ENCODE measurements at regions not wholly inside any gene's neighbourhood (a gene's known extent, or its start where the extent isn't known, plus 50 kb on each side); places are given as distances from the start of the nearest gene placed in this dataset.

- H3K79me2 ChIP-seq (ENCODE audit: insufficient read depth, low read length): no peaks in the 10 kb centered on the region
These were observed 610.0 kb downstream of the TAF11L14 start for GRCh38 chr5:18244309-18244708.

GRCh38 chr5:18252559-18252958 lies 618.3 kb downstream of the TAF11L14 start:
- no peak overlapping the region for H3K4me3 Mint-ChIP-seq
- H3K27ac ChIP-seq (ENCODE audit: low read depth in 1 of 2, low read length in 2 of 2): no peak overlapping the region
- no peak for TF ChIP-seq CTCF (IDR thresholded peaks at IDR 0.05)
- whole genome bisulfite sequencing (ENCODE audit: insufficient coverage): 100% methylated on average over 2 of the region's 3 CpGs
- H3K36me3 Mint-ChIP-seq: no peaks in the 10 kb centered on the region
- peaks cover 11 to 39% (median 22%) of the 10 kb centered on the region in 7 donors for H3K9me3 Mint-ChIP-seq
- no peaks in the 10 kb centered on the region for H3K36me3 ChIP-seq (replicated peaks in 1 of 2; ENCODE audit: control insufficient read depth in 1 of 2, insufficient read depth in 2 of 2, low read length in 2 of 2)
- H3K79me2 ChIP-seq (ENCODE audit: insufficient read depth, low read length): no peaks in the 10 kb centered on the region
- H3K27ac Mint-ChIP-seq: no peak overlapping the region
- DNase-seq: no peak
- no peak overlapping the region for H3K9ac ChIP-seq (ENCODE audit: insufficient read depth, low read length, poor library complexity, severe bottlenecking)
- H3K4me2 ChIP-seq (replicated peaks; ENCODE audit: extremely low read depth, low read length, poor library complexity, severe bottlenecking): no peak overlapping the region
- no peak overlapping the region for H2AFZ ChIP-seq (ENCODE audit: insufficient read depth, low read depth, low read length, poor library complexity, severe bottlenecking)
- no peaks in the 10 kb centered on the region for H3K27me3 ChIP-seq (ENCODE audit: control insufficient read depth in 2 of 2, insufficient read depth in 2 of 2, low read length in 2 of 2)
- no peak overlapping the region for H3K4me3 ChIP-seq (replicated peaks in 1 of 3; ENCODE audit: low read depth in 2 of 3, low read length in 3 of 3)
- no peaks in the 10 kb centered on the region for H3K4me1 ChIP-seq (ENCODE audit: control insufficient read depth in 1 of 2, insufficient read depth in 2 of 2, low read length in 2 of 2)
- intact Hi-C loops (cut with micrococcal nuclease): no loop called here
- H3K27me3 Mint-ChIP-seq (ENCODE audit: low read depth in 3 of 3): peaks cover 0 to 2% (median 1%) of the 10 kb centered on the region in 3 donors
- no peaks in the 10 kb centered on the region for H3K4me1 Mint-ChIP-seq
- H4K20me1 ChIP-seq (ENCODE audit: insufficient read depth, low read length): no peaks in the 10 kb centered on the region
- peaks cover 21 to 25% of the 10 kb centered on the region in 2 donors for H3K9me3 ChIP-seq (replicated peaks in 1 of 2; ENCODE audit: control insufficient read depth in 1 of 2, insufficient read depth in 1 of 2, low read length in 2 of 2)

More at GRCh38 chr5:18244309-18244708, 610.0 kb downstream of the TAF11L14 start:
- no peak for DNase-seq
- H3K4me3 Mint-ChIP-seq: no peak overlapping the region
- H3K9me3 Mint-ChIP-seq: peaks cover 3 to 13% (median 8%) of the 10 kb centered on the region in 7 donors
- H3K4me1 ChIP-seq (ENCODE audit: control insufficient read depth in 1 of 2, insufficient read depth in 2 of 2, low read length in 2 of 2): no peaks in the 10 kb centered on the region
- H3K4me2 ChIP-seq (replicated peaks; ENCODE audit: extremely low read depth, low read length, poor library complexity, severe bottlenecking): no peak overlapping the region
- intact Hi-C loops (cut with micrococcal nuclease): no loop called here
- no peaks in the 10 kb centered on the region for H3K36me3 Mint-ChIP-seq
- H3K27me3 Mint-ChIP-seq (ENCODE audit: low read depth in 3 of 3): peaks cover 0 to 3% (median 0%) of the 10 kb centered on the region in 3 donors
- H3K27me3 ChIP-seq (ENCODE audit: control insufficient read depth in 2 of 2, insufficient read depth in 2 of 2, low read length in 2 of 2): no peaks in the 10 kb centered on the region
- no peak for TF ChIP-seq CTCF (IDR thresholded peaks at IDR 0.05)
- H3K9me3 ChIP-seq (replicated peaks in 1 of 2; ENCODE audit: control insufficient read depth in 1 of 2, insufficient read depth in 1 of 2, low read length in 2 of 2): no peaks in the 10 kb centered on the region
- H2AFZ ChIP-seq (ENCODE audit: insufficient read depth, low read depth, low read length, poor library complexity, severe bottlenecking): no peak overlapping the region
- H3K27ac Mint-ChIP-seq: no peak overlapping the region
- no peak overlapping the region for H3K27ac ChIP-seq (ENCODE audit: low read depth in 1 of 2, low read length in 2 of 2)
- no peaks in the 10 kb centered on the region for H4K20me1 ChIP-seq (ENCODE audit: insufficient read depth, low read length)
- H3K4me3 ChIP-seq (replicated peaks in 1 of 3; ENCODE audit: low read depth in 2 of 3, low read length in 3 of 3): no peak overlapping the region
- no peaks in the 10 kb centered on the region for H3K36me3 ChIP-seq (replicated peaks in 1 of 2; ENCODE audit: control insufficient read depth in 1 of 2, insufficient read depth in 2 of 2, low read length in 2 of 2)
- peaks cover 3% of the 10 kb centered on the region for H3K4me1 Mint-ChIP-seq
- no peak overlapping the region for H3K9ac ChIP-seq (ENCODE audit: insufficient read depth, low read length, poor library complexity, severe bottlenecking)

All from CD14-positive monocyte (primary cell).